ENCODE measurements at regions not wholly inside any gene's neighbourhood (a gene's known extent, or its start where the extent isn't known, plus 50 kb on each side); places are given as distances from the start of the nearest gene placed in this dataset.

DNA sequence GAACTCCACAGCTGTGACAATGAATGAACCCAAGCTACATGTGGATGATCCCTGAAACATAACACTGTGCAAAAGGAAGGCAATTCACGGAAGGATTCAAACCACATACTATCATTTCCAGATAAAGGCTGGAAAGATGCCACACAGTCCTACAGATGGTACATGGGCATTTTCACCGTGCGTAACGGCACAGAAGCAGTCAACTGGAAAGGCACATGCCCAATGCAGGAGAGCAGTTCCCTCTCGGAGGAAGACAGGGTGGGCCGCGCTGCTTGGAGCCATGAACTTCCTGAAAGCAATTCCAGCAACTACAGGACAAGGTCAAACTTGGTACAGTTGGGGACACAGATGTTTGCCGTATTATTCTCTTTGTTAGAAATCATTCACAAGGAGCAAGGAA is 103.7 kb downstream of the SHANK2 start:
- no peak for TF ChIP-seq CTCF (IDR thresholded peaks at IDR 0.05)
- no peak for TF ChIP-seq EP300 (IDR thresholded peaks at IDR 0.05; ENCODE audit: low read depth)
- TF ChIP-seq POLR2A (IDR thresholded peaks at IDR 0.05), result no peak

Data from transverse colon (tissue), 3 donors.